Mesothelial cell of epicardium (in vitro differentiated cells): ENCODE measurements at regions not wholly inside any gene's neighbourhood (a gene's known extent, or its start where the extent isn't known, plus 50 kb on each side); places are given as distances from the start of the nearest gene placed in this dataset.

ENCODE experiments used
- DNase-seq, 2 experiments: peaks; one replicate each; pipeline ENCODE4 v3.0.0; 2021; ENCODE audit warnings: low spot score in 2 of 2; ENCODE audit not compliant: unreplicated experiment in 2 of 2
- H3K27ac Mint-ChIP-seq: 2 replicates; pipeline ENCODE4 v1.8.0; 2021; ENCODE audit warnings: mixed read lengths
- H3K27me3 Mint-ChIP-seq: 2 replicates; pipeline ENCODE4 v1.8.0; 2021; ENCODE audit warnings: low read depth, mixed read lengths
- H3K36me3 Mint-ChIP-seq: 2 replicates; pipeline ENCODE4 v1.8.0; 2021; ENCODE audit warnings: mixed read lengths
- H3K4me1 Mint-ChIP-seq: 2 replicates; pipeline ENCODE4 v1.8.0; 2021; ENCODE audit warnings: mixed read lengths
- H3K4me3 Mint-ChIP-seq: 2 replicates; pipeline ENCODE4 v1.8.0; 2021; ENCODE audit warnings: mild to moderate bottlenecking, moderate library complexity, mixed read lengths
- H3K9me3 Mint-ChIP-seq: 2 replicates; pipeline ENCODE4 v1.8.0; 2021; ENCODE audit warnings: mixed read lengths
- CTCF ChIP-seq: fragments of 200-600 bp; sonication (generic); IDR thresholded peaks from one replicate; pipeline ENCODE4 v1.5.0; 2021; ENCODE audit warnings: antibody characterized with exemption; ENCODE audit not compliant: unreplicated experiment

GRCh38 chr2:76318848-76319360 lies 608.2 kb upstream of the GCFC2 start:
- Mint-ChIP-seq H3K27ac (no peak overlapping the region), H3K9me3 (peaks cover 8% of the 10 kb centered on the region), H3K4me3 (no peak overlapping the region), H3K27me3 (no peaks in the 10 kb centered on the region), H3K36me3 (no peaks in the 10 kb centered on the region), H3K4me1 (peaks cover 9% of the 10 kb centered on the region)
- DNase-seq = no peak
- TF ChIP-seq CTCF = no peak

- Mint-ChIP-seq H3K9me3 (peaks cover 8% of the 10 kb centered on the region), H3K36me3 (no peaks in the 10 kb centered on the region), H3K27ac (no peak overlapping the region), H3K4me1 (peaks cover 15% of the 10 kb centered on the region), H3K27me3 (no peaks in the 10 kb centered on the region), H3K4me3 (no peak overlapping the region)
- no peak for DNase-seq
- no peak for TF ChIP-seq CTCF
Measured at GRCh38 chr2:76316691-76317090, 606.0 kb upstream of the GCFC2 start.

- Mint-ChIP-seq H3K9me3 (peaks cover 3% of the 10 kb centered on the region), H3K27ac (no peak overlapping the region), H3K36me3 (no peaks in the 10 kb centered on the region), H3K4me3 (no peak overlapping the region), H3K27me3 (no peaks in the 10 kb centered on the region), H3K4me1 (peaks cover 27% of the 10 kb centered on the region)
- no peak for TF ChIP-seq CTCF
- DNase-seq = no peak
Measured at GRCh38 chr2:76314271-76315020, 603.7 kb upstream of the GCFC2 start.

- Mint-ChIP-seq H3K36me3 (no peaks in the 10 kb centered on the region), H3K4me3 (no peak overlapping the region)
Measured at GRCh38 chr2:76312236-76312635, 601.5 kb upstream of the GCFC2 start.

GRCh38 chr2:76311728-76312127 lies 601.0 kb upstream of the GCFC2 start:
- no peak for TF ChIP-seq CTCF
- Mint-ChIP-seq H3K4me3 (no peak overlapping the region), H3K27ac (no peak overlapping the region), H3K4me1 (peaks cover 36% of the 10 kb centered on the region), H3K9me3 (peaks cover 3% of the 10 kb centered on the region), H3K36me3 (no peaks in the 10 kb centered on the region), H3K27me3 (no peaks in the 10 kb centered on the region)
- no peak for DNase-seq

More at GRCh38 chr2:76312236-76312635, 601.5 kb upstream of the GCFC2 start:
- H3K9me3 Mint-ChIP-seq = peaks cover 3% of the 10 kb centered on the region
- no peak for TF ChIP-seq CTCF
- H3K27me3 Mint-ChIP-seq = no peaks in the 10 kb centered on the region
- no peak overlapping the region for H3K27ac Mint-ChIP-seq
- DNase-seq = no peak
- H3K4me1 Mint-ChIP-seq = peaks cover 32% of the 10 kb centered on the region
